GM12873 (cell line): ENCODE measurements at regions not wholly inside any gene's neighbourhood (a gene's known extent, or its start where the extent isn't known, plus 50 kb on each side); places are given as distances from the start of the nearest gene placed in this dataset.

Source experiments
- TF ChIP-seq, protein P1 (sequence below): IDR thresholded peaks from 2 replicates; pipeline ENCODE4 v1.5.1; 2012; ENCODE audit warnings: low read depth, mild to moderate bottlenecking, moderate library complexity, low read length, control low read depth; ENCODE audit not compliant: insufficient read depth; ENCODE audit errors: missing control alignments

DNA sequence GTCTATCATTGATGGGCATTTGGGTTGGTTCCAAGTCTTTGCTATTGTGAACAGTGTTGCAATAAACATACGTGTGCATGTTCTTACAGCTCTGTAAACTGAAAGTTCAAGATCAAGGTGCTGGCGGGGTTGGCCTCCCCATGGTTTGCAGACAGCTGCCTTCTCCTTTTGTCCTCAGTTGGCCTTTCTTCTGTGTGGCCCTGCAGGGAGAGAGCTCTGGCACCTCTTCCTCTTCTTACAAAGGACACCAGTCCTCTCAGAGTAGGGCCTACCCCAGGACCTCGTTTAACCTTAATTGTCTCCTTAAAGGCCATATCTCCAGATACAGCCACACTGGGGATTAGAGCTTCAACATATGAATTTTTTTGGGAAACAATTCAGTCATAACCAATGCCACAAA, 462.7 kb downstream of the TCERG1L start:
- TF ChIP-seq, protein P1, sequence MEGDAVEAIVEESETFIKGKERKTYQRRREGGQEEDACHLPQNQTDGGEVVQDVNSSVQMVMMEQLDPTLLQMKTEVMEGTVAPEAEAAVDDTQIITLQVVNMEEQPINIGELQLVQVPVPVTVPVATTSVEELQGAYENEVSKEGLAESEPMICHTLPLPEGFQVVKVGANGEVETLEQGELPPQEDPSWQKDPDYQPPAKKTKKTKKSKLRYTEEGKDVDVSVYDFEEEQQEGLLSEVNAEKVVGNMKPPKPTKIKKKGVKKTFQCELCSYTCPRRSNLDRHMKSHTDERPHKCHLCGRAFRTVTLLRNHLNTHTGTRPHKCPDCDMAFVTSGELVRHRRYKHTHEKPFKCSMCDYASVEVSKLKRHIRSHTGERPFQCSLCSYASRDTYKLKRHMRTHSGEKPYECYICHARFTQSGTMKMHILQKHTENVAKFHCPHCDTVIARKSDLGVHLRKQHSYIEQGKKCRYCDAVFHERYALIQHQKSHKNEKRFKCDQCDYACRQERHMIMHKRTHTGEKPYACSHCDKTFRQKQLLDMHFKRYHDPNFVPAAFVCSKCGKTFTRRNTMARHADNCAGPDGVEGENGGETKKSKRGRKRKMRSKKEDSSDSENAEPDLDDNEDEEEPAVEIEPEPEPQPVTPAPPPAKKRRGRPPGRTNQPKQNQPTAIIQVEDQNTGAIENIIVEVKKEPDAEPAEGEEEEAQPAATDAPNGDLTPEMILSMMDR, result no peak

GRCh38 chr10:130854151-130854550, 457.4 kb downstream of the TCERG1L start:
- TF ChIP-seq, protein P1, result no peak

DNA sequence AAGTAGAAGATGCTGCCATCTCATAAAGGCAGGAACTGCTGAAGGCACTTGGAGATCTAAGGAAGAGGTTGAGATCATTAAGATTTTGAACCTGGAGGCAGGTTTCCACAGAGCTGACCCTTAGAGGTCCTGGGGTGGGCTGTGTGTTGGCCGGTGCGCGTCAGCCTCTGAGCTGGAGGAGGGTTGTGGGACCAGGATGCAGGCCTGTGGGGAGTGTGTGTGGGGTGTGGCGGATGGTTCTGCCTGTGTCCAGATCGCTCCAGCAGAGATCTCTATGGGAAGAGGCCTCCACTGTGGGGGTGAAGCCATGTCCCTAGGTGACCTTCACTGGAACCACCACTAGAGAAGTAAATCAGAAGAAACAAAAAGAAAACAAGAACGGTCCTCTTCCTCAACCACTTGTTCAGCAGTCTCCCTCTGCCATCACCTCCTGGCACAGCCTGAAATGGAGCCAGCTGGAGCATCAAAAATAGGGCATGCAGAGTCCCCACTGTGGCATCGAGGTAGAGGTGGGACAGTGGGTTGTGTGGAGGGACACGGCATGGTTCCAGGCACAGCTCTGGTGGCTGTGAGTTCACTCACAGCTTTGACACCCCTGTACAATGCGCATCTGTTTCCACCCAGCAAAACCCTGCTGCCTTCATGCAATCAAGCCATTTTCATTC, 453.8 kb downstream of the TCERG1L start:
- TF ChIP-seq, protein P1, result no peak

DNA sequence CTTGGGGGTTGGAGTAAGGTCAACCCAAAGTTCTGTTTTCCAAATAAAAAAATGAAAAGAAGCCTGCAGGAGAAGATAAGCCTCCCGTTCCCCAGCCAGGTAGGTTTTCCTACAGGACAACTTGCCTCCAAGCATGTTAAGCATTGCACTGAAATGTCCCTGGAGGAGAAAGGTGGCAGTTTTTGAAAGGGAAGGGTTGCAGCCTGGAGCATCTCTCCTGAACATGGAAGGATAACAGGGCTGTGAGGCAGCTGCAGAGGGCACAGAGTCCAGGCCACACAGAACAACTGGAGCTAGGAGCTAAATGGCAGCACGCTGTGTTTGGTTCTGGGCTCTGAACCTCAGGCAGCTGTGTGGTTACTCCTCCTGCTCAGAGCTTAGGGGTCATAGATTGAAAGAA, 452.9 kb downstream of the TCERG1L start:
- TF ChIP-seq, protein P1, result no peak

DNA sequence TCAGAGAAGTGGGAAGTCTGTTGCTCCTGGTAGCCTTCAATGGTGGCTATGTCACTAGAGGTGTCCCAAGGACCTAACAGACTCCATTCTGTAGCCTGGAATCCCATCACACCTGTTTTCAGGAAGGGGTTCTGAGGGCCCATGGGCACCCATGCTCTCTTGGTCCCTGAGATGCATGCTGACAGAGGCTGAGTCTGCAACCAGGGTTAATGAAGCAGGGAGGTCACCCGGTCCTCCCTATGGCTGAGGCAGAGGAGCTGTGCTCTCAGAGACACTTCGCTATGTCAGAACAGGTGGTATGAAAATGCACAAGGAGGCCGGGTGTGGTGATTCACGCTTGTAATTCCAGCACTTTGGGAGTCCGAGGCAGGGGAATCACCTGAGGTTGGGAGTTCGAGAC, 452.1 kb downstream of the TCERG1L start:
- TF ChIP-seq, protein P1, result no peak

DNA sequence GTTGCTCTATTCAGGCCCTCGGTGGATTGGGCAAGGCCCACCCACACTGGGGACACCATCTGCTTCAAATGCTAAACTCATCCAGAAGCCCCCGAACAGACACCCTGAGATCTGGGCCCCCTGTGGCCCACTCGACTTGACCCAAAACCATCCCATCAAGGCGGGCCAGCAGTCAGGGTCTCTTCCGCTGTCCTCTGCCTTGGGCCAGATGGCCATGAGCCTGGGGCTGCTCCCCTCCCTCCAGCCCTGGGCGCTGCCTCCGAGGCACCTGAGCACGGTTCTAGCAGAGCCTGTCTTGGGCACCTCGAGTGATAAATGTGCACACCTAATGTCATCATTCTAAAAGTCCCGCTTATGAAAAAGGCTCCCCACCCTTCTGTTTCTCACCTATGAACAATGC, 449.4 kb downstream of the TCERG1L start:
- TF ChIP-seq, protein P1, result no peak

GRCh38 chr10:130862626-130863025, 448.9 kb downstream of the TCERG1L start:
- TF ChIP-seq, protein P1, result no peak
